Neural progenitor cell (in vitro differentiated cells): ENCODE measurements at regions not wholly inside any gene's neighbourhood (a gene's known extent, or its start where the extent isn't known, plus 50 kb on each side); places are given as distances from the start of the nearest gene placed in this dataset.

Source experiments
- DNase-seq: peaks from one replicate; pipeline ENCODE4 v3.0.0-alpha.2; 2016; ENCODE audit warnings: low spot score
- H2AFZ ChIP-seq: fragments of 200-600 bp; sonication (generic); replicated peaks from 2 replicates; pipeline ENCODE4 v1.6.1; 2016; ENCODE audit warnings: antibody characterized with exemption
- H3F3A ChIP-seq: fragments of 200-600 bp; sonication (generic); 2 replicates; pipeline ENCODE4 v1.6.1; 2016; ENCODE audit warnings: antibody characterized with exemption, low read depth
- H3K27ac ChIP-seq: fragments of 200-600 bp; sonication (generic); 2 replicates; pipeline ENCODE4 v1.5.1; 2016; ENCODE audit warnings: mild to moderate bottlenecking
- H3K27me3 ChIP-seq: fragments of 200-600 bp; sonication (generic); 2 replicates; pipeline ENCODE4 v1.6.1; 2016; ENCODE audit warnings: mild to moderate bottlenecking, moderate library complexity
- H3K36me3 ChIP-seq: fragments of 200-600 bp; sonication (generic); 2 replicates; pipeline ENCODE4 v1.5.1; 2016
- H3K4me1 ChIP-seq: fragments of 200-600 bp; sonication (generic); 2 replicates; pipeline ENCODE4 v1.6.1; 2016; ENCODE audit warnings: mixed run types
- H3K4me2 ChIP-seq: fragments of 200-600 bp; sonication (generic); 2 replicates; pipeline ENCODE4 v1.6.1; 2016
- H3K4me3 ChIP-seq: fragments of 200-600 bp; sonication (generic); 2 replicates; pipeline ENCODE4 v1.5.1; 2016
- H3K79me2 ChIP-seq: fragments of 200-600 bp; sonication (generic); 2 replicates; pipeline ENCODE4 v1.6.1; 2016; ENCODE audit warnings: low read depth
- H3K9ac ChIP-seq: fragments of 200-600 bp; sonication (generic); 2 replicates; pipeline ENCODE4 v1.6.1; 2016
- H3K9me3 ChIP-seq: fragments of 200-600 bp; sonication (generic); 2 replicates; pipeline ENCODE4 v1.5.1; 2016; ENCODE audit warnings: low read depth
- H4K20me1 ChIP-seq: fragments of 200-600 bp; sonication (generic); 2 replicates; pipeline ENCODE4 v1.6.1; 2016; ENCODE audit warnings: low read depth
- H3K27ac Mint-ChIP-seq: 3 replicates; pipeline ENCODE4 v1.8.0; 2021; ENCODE audit warnings: mixed read lengths
- H3K27me3 Mint-ChIP-seq: 2 replicates; pipeline ENCODE4 v1.8.0; 2022; ENCODE audit warnings: low read depth, mild to moderate bottlenecking, inconsistent platforms, moderate library complexity, mixed read lengths; ENCODE audit not compliant: insufficient read depth
- H3K36me3 Mint-ChIP-seq: 3 replicates; pipeline ENCODE4 v1.8.0; 2021; ENCODE audit warnings: mixed read lengths
- H3K4me1 Mint-ChIP-seq: 3 replicates; pipeline ENCODE4 v1.8.0; 2021; ENCODE audit warnings: mixed read lengths
- H3K4me3 Mint-ChIP-seq: 3 replicates; pipeline ENCODE4 v1.8.0; 2021; ENCODE audit warnings: mild to moderate bottlenecking, moderate library complexity, mixed read lengths
- H3K9me3 Mint-ChIP-seq: 3 replicates; pipeline ENCODE4 v1.8.0; 2020; ENCODE audit warnings: mixed read lengths
- EZH2 ChIP-seq: fragments of 200-600 bp; sonication (generic); IDR thresholded peaks from 2 replicates; pipeline ENCODE4 v1.6.1; 2017; ENCODE audit warnings: antibody characterized with exemption, mild to moderate bottlenecking, moderate library complexity
- EZH2phosphoT487 ChIP-seq: fragments of 200-600 bp; sonication (generic); IDR thresholded peaks from 2 replicates; pipeline ENCODE4 v1.6.1; 2017; ENCODE audit warnings: antibody characterized with exemption
- TF ChIP-seq, protein P1 (sequence below): fragments of 200-600 bp; sonication (generic); IDR thresholded peaks from 2 replicates; pipeline ENCODE4 v1.5.1; 2017; ENCODE audit warnings: antibody characterized with exemption, mild to moderate bottlenecking

DNA sequence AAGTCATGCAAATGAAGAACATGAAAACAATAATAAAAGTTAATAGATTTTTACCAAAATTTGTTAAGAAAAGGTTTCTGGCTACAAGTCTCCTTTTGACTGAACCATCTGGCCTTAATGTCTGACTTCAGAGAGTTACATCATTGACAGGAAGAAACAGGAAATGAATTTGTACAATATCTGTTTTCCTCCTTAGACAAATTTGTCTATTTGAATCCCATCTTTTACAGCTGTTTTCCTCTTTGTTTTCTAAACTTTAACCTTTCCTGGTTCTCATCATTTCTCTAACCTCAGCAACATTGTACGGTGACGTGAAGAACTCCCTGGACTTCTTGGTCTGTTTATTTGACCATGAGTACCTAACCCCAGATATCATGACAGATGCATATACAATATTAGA lies 567.5 kb upstream of the RIOK2 start:
- H4K20me1 ChIP-seq: no peaks in the 10 kb centered on the region
- H3K79me2 ChIP-seq: no peaks in the 10 kb centered on the region
- H3K27ac Mint-ChIP-seq: no peak overlapping the region
- H3K27ac ChIP-seq: no peak overlapping the region
- no peaks in the 10 kb centered on the region for H3K4me1 ChIP-seq
- no peak overlapping the region for H3K4me3 Mint-ChIP-seq
- H2AFZ ChIP-seq: no peak overlapping the region
- no peak overlapping the region for H3K9ac ChIP-seq
- no peak overlapping the region for H3K4me3 ChIP-seq
- H3K4me1 Mint-ChIP-seq: no peaks in the 10 kb centered on the region
- no peaks in the 10 kb centered on the region for H3K9me3 Mint-ChIP-seq
- H3K4me2 ChIP-seq: no peak overlapping the region
- H3K36me3 Mint-ChIP-seq: no peaks in the 10 kb centered on the region
- H3K27me3 ChIP-seq: no peaks in the 10 kb centered on the region
- DNase-seq: no peak
- TF ChIP-seq, protein P1, sequence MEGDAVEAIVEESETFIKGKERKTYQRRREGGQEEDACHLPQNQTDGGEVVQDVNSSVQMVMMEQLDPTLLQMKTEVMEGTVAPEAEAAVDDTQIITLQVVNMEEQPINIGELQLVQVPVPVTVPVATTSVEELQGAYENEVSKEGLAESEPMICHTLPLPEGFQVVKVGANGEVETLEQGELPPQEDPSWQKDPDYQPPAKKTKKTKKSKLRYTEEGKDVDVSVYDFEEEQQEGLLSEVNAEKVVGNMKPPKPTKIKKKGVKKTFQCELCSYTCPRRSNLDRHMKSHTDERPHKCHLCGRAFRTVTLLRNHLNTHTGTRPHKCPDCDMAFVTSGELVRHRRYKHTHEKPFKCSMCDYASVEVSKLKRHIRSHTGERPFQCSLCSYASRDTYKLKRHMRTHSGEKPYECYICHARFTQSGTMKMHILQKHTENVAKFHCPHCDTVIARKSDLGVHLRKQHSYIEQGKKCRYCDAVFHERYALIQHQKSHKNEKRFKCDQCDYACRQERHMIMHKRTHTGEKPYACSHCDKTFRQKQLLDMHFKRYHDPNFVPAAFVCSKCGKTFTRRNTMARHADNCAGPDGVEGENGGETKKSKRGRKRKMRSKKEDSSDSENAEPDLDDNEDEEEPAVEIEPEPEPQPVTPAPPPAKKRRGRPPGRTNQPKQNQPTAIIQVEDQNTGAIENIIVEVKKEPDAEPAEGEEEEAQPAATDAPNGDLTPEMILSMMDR: no peak
- no peak for TF ChIP-seq EZH2phosphoT487
- no peak for TF ChIP-seq EZH2
- no peaks in the 10 kb centered on the region for H3K9me3 ChIP-seq
- no peaks in the 10 kb centered on the region for H3K36me3 ChIP-seq
- no peaks in the 10 kb centered on the region for H3F3A ChIP-seq
- H3K27me3 Mint-ChIP-seq: no peaks in the 10 kb centered on the region

DNA sequence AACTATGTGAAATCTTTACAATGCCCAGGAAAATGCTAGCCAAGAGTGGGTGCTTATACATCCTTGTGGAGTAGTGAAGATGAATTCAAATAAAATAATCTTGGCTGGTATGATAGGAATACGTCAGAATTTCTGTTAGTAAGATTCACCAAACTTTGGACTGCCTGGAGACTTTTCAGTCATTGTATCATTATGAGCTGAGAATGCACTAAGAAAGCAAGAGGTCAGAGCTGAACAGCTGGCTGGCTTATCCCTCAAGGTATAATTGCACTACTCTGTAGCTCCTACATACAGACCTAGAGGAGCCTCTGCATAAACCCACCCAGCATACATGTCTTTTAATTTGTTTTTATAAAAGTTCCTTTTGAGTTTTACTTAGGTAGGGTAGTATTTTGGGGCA lies 568.5 kb upstream of the RIOK2 start:
- H3K9me3 Mint-ChIP-seq: no peaks in the 10 kb centered on the region
- H3K4me1 ChIP-seq: no peaks in the 10 kb centered on the region
- no peaks in the 10 kb centered on the region for H3K79me2 ChIP-seq
- no peaks in the 10 kb centered on the region for H3K36me3 Mint-ChIP-seq
- no peaks in the 10 kb centered on the region for H4K20me1 ChIP-seq
- no peaks in the 10 kb centered on the region for H3K4me1 Mint-ChIP-seq
- H3K27ac Mint-ChIP-seq: no peak overlapping the region
- H3K4me3 ChIP-seq: no peak overlapping the region
- no peak overlapping the region for H3K4me2 ChIP-seq
- H3K27ac ChIP-seq: no peak overlapping the region
- no peak for TF ChIP-seq EZH2phosphoT487
- TF ChIP-seq EZH2: no peak
- TF ChIP-seq, protein P1: no peak
- H3K9me3 ChIP-seq: no peaks in the 10 kb centered on the region
- H3F3A ChIP-seq: no peaks in the 10 kb centered on the region
- DNase-seq: no peak
- H3K27me3 ChIP-seq: no peaks in the 10 kb centered on the region
- H2AFZ ChIP-seq: no peak overlapping the region
- no peak overlapping the region for H3K4me3 Mint-ChIP-seq
- H3K36me3 ChIP-seq: no peaks in the 10 kb centered on the region
- no peaks in the 10 kb centered on the region for H3K27me3 Mint-ChIP-seq
- H3K9ac ChIP-seq: no peak overlapping the region

DNA sequence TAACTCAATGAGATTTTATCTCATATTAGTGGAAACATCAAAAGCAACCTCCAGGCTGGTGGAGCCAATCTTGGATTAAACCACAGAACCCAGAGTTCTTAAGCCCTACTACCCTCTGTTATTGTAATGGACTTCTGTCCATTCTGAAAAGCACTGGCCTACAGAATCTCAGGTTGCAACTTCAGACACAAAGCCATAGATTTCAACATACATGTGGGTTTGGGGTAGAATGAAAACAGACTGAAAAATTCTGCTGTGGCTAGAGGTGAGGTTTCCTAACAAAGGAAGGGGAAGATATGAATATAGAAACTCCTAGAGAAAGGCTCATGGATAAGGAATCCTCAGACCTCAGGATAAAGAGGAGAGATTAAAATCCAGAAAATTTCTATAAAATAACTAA lies 569.8 kb upstream of the RIOK2 start:
- Histone ChIP-seq H3K79me2 (no peaks in the 10 kb centered on the region), H3K36me3 (no peaks in the 10 kb centered on the region), H2AFZ (no peak overlapping the region), H3F3A (no peaks in the 10 kb centered on the region), H4K20me1 (no peaks in the 10 kb centered on the region), H3K9ac (no peak overlapping the region), H3K4me2 (no peak overlapping the region), H3K9me3 (no peaks in the 10 kb centered on the region), H3K4me1 (no peaks in the 10 kb centered on the region), H3K27ac (no peak overlapping the region), H3K4me3 (no peak overlapping the region), H3K27me3 (no peaks in the 10 kb centered on the region)
- H3K4me1 Mint-ChIP-seq: no peaks in the 10 kb centered on the region
- no peaks in the 10 kb centered on the region for H3K9me3 Mint-ChIP-seq
- no peak overlapping the region for H3K27ac Mint-ChIP-seq
- H3K4me3 Mint-ChIP-seq: no peak overlapping the region
- DNase-seq: no peak
- H3K36me3 Mint-ChIP-seq: no peaks in the 10 kb centered on the region
- H3K27me3 Mint-ChIP-seq: no peaks in the 10 kb centered on the region
- TF ChIP-seq, protein P1: no peak
- no peak for TF ChIP-seq EZH2phosphoT487
- no peak for TF ChIP-seq EZH2

DNA sequence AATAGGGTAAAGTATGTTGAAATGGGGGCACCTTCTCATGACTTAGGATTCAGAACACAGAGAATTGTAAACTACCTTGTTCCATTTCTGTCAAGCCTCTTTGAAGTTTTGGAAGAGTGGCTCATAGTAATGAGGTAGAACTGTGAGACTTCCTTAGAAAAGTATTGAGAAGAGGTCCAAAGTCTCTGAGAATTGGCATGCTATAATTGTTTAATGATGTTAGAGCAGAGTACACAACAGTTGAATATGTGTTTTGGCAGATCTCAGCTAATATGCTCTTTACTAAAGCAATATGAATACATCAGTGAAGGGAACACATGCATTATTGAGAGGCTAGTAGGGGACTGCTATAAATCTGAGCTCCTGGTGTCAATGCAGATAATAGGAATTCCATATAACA lies 579.4 kb upstream of the RIOK2 start:
- DNase-seq: no peak
- Histone ChIP-seq H2AFZ (no peak overlapping the region), H3K9ac (no peak overlapping the region), H3F3A (no peaks in the 10 kb centered on the region), H3K4me2 (no peak overlapping the region), H3K27ac (no peak overlapping the region), H3K79me2 (no peaks in the 10 kb centered on the region), H4K20me1 (no peaks in the 10 kb centered on the region), H3K36me3 (no peaks in the 10 kb centered on the region), H3K27me3 (no peaks in the 10 kb centered on the region), H3K4me1 (no peaks in the 10 kb centered on the region), H3K4me3 (no peak overlapping the region), H3K9me3 (no peaks in the 10 kb centered on the region)
- no peaks in the 10 kb centered on the region for H3K4me1 Mint-ChIP-seq
- H3K36me3 Mint-ChIP-seq: no peaks in the 10 kb centered on the region
- H3K4me3 Mint-ChIP-seq: no peak overlapping the region
- TF ChIP-seq EZH2phosphoT487: no peak
- TF ChIP-seq EZH2: no peak
- TF ChIP-seq, protein P1: no peak
- H3K27ac Mint-ChIP-seq: no peak overlapping the region
- H3K9me3 Mint-ChIP-seq: no peaks in the 10 kb centered on the region
- H3K27me3 Mint-ChIP-seq: no peaks in the 10 kb centered on the region
